SK-N-SH treated with all-trans-retinoic acid at 6 μM for 48 hours (cell line): ENCODE measurements at regions not wholly inside any gene's neighbourhood (a gene's known extent, or its start where the extent isn't known, plus 50 kb on each side); places are given as distances from the start of the nearest gene placed in this dataset.

Experiments
- ATAC-seq: fragments of 200-7000 bp; cut with Tn5 transposase; 3 replicates; pipeline ENCODE4 v1.9.1; 2020; ENCODE audit warnings: mild to moderate bottlenecking, moderate library complexity
- ARNTL ChIP-seq: fragments of 450-650 bp; formaldehyde crosslinking; IDR thresholded peaks from 2 replicates; pipeline ENCODE4 v1.5.0; 2020; ENCODE audit warnings: low read depth, mild to moderate bottlenecking, moderate library complexity, borderline replicate concordance
- BACH2 ChIP-seq: fragments of 250-450 bp; sonication (Bioruptor Pico); IDR thresholded peaks from 2 replicates; pipeline ENCODE4 v1.9.0; 2021; ENCODE audit warnings: mild to moderate bottlenecking, borderline replicate concordance
- CREB5 ChIP-seq: fragments of 250-450 bp; sonication (Bioruptor Pico); IDR thresholded peaks from 2 replicates; pipeline ENCODE4 v1.5.1; 2020; ENCODE audit warnings: low read depth, mild to moderate bottlenecking, moderate library complexity
- CSRNP3 ChIP-seq: fragments of 250-450 bp; sonication (Bioruptor Pico); IDR thresholded peaks from 2 replicates; pipeline ENCODE4 v1.5.1; 2021; ENCODE audit warnings: mild to moderate bottlenecking, moderate library complexity
- ESRRG ChIP-seq: fragments of 250-450 bp; sonication (Bioruptor Pico); IDR thresholded peaks from 2 replicates; pipeline ENCODE4 v1.6.1; 2021; ENCODE audit warnings: mild to moderate bottlenecking
- GLIS3 ChIP-seq: fragments of 250-450 bp; sonication (Bioruptor Pico); IDR thresholded peaks from 2 replicates; pipeline ENCODE4 v1.5.0; 2020; ENCODE audit warnings: mild to moderate bottlenecking, moderate library complexity
- ISL1 ChIP-seq: fragments of 250-450 bp; sonication (Bioruptor Pico); IDR thresholded peaks from 2 replicates; pipeline ENCODE4 v2.1.2; 2022; ENCODE audit warnings: mild to moderate bottlenecking, moderate library complexity
- OSR1 ChIP-seq: fragments of 250-450 bp; sonication (Bioruptor Pico); IDR thresholded peaks from 2 replicates; pipeline ENCODE4 v1.8.0; 2022; ENCODE audit warnings: moderate library complexity, mild to moderate bottlenecking, inconsistent platforms
- PATZ1 ChIP-seq: fragments of 250-450 bp; sonication (Bioruptor Pico); IDR thresholded peaks from 2 replicates; pipeline ENCODE4 v1.8.0; 2020; ENCODE audit warnings: mild to moderate bottlenecking, moderate library complexity, borderline replicate concordance
- POU6F1 ChIP-seq: fragments of 250-450 bp; sonication (Bioruptor Pico); IDR thresholded peaks from 2 replicates; pipeline ENCODE4 v1.8.0; 2021; ENCODE audit warnings: low read depth, mild to moderate bottlenecking, moderate library complexity, borderline replicate concordance
- PPARA ChIP-seq: fragments of 250-450 bp; sonication (Bioruptor Pico); IDR thresholded peaks from 2 replicates; pipeline ENCODE4 v1.5.0; 2020; ENCODE audit warnings: mild to moderate bottlenecking, borderline replicate concordance
- RARB ChIP-seq: fragments of 250-450 bp; sonication (Bioruptor Pico); IDR thresholded peaks from 2 replicates; pipeline ENCODE4 v1.8.0; 2021; ENCODE audit warnings: mild to moderate bottlenecking, moderate library complexity
- SNAI2 ChIP-seq: fragments of 250-450 bp; sonication (Bioruptor Pico); IDR thresholded peaks from 2 replicates; pipeline ENCODE4 v1.5.0; 2020; ENCODE audit warnings: mild to moderate bottlenecking, moderate library complexity
- TCF4 ChIP-seq: fragments of 250-450 bp; sonication (Bioruptor Pico); IDR thresholded peaks from 2 replicates; pipeline ENCODE4 v1.8.0; 2021; ENCODE audit warnings: mild to moderate bottlenecking, moderate library complexity, borderline replicate concordance
- TOX ChIP-seq: fragments of 250-450 bp; sonication (Bioruptor Pico); IDR thresholded peaks from 2 replicates; pipeline ENCODE4 v1.8.0; 2021; ENCODE audit warnings: mild to moderate bottlenecking, moderate library complexity, borderline replicate concordance
- TSHZ2 ChIP-seq: fragments of 250-450 bp; sonication (Bioruptor Pico); IDR thresholded peaks from 2 replicates; pipeline ENCODE4 v1.5.0; 2020; ENCODE audit warnings: mild to moderate bottlenecking, moderate library complexity
- ZC3H10 ChIP-seq: fragments of 250-450 bp; sonication (Bioruptor Pico); IDR thresholded peaks from 2 replicates; pipeline ENCODE4 v1.5.1; 2021; ENCODE audit warnings: mild to moderate bottlenecking, moderate library complexity
- ZFP3 ChIP-seq: fragments of 250-450 bp; sonication (Bioruptor Pico); IDR thresholded peaks from 2 replicates; pipeline ENCODE4 v1.5.0; 2020; ENCODE audit warnings: mild to moderate bottlenecking, moderate library complexity
- ZFP30 ChIP-seq: fragments of 450-650 bp; formaldehyde crosslinking; IDR thresholded peaks from 2 replicates; pipeline ENCODE4 v1.5.0; 2022; ENCODE audit warnings: mild to moderate bottlenecking, moderate library complexity
- ZNF565 ChIP-seq: fragments of 450-650 bp; formaldehyde crosslinking; conservative IDR thresholded peaks from 2 replicates; pipeline ENCODE4 v1.5.0; 2020; ENCODE audit warnings: low read depth, mild to moderate bottlenecking, moderate library complexity
- ZNF70 ChIP-seq: fragments of 450-650 bp; formaldehyde crosslinking; IDR thresholded peaks from 2 replicates; pipeline ENCODE4 v1.5.0; 2020; ENCODE audit warnings: mild to moderate bottlenecking, moderate library complexity
- ZNF8 ChIP-seq: fragments of 450-650 bp; formaldehyde crosslinking; IDR thresholded peaks from 2 replicates; pipeline ENCODE4 v1.5.0; 2020; ENCODE audit warnings: mild to moderate bottlenecking, moderate library complexity

GRCh38 chr5:173535976-173536639 lies 80.3 kb downstream of the BOD1 start:
- ATAC-seq, result no peak
- no peak for TF ChIP-seq SNAI2 (CRISPR knock-in tag)
- TF ChIP-seq ZNF8 (CRISPR knock-in tag), result no peak
- TF ChIP-seq ISL1, result no peak
- no peak for TF ChIP-seq ZC3H10 (CRISPR knock-in tag)
- TF ChIP-seq TSHZ2, result no peak
- no peak for TF ChIP-seq CSRNP3 (CRISPR knock-in tag)
- TF ChIP-seq RARB (CRISPR knock-in tag), result no peak
- TF ChIP-seq ESRRG (CRISPR knock-in tag), result no peak
- no peak for TF ChIP-seq TOX (CRISPR knock-in tag)
- no peak for TF ChIP-seq CREB5 (CRISPR knock-in tag)
- no peak for TF ChIP-seq ZFP30 (CRISPR knock-in tag)
- no peak for TF ChIP-seq ZNF565
- TF ChIP-seq PATZ1, result no peak
- no peak for TF ChIP-seq OSR1 (CRISPR knock-in tag)
- TF ChIP-seq GLIS3, result no peak
- TF ChIP-seq ZNF70 (CRISPR knock-in tag), result no peak
- TF ChIP-seq ARNTL, result no peak
- TF ChIP-seq TCF4, result no peak
- no peak for TF ChIP-seq BACH2 (CRISPR knock-in tag)

- no peak for ATAC-seq
- TF ChIP-seq PPARA (CRISPR knock-in tag) (no peak), TCF4 (no peak), OSR1 (CRISPR knock-in tag) (no peak), ZFP3 (no peak), POU6F1 (CRISPR knock-in tag) (no peak), GLIS3 (no peak), RARB (CRISPR knock-in tag) (no peak), ZNF8 (CRISPR knock-in tag) (no peak), CREB5 (CRISPR knock-in tag) (no peak), BACH2 (CRISPR knock-in tag) (no peak), SNAI2 (CRISPR knock-in tag) (no peak), TSHZ2 (no peak), PATZ1 (no peak), ZC3H10 (CRISPR knock-in tag) (no peak), ESRRG (CRISPR knock-in tag) (no peak), TOX (CRISPR knock-in tag) (no peak)
Observed at GRCh38 chr5:173535166-173535975, 81.1 kb downstream of the BOD1 start.
